Hepatocyte (in vitro differentiated cells): ENCODE measurements at regions not wholly inside any gene's neighbourhood (a gene's known extent, or its start where the extent isn't known, plus 50 kb on each side); places are given as distances from the start of the nearest gene placed in this dataset.

Source experiments
- DNase-seq: peaks from one replicate; pipeline ENCODE4 v3.0.0-alpha.2; 2016; ENCODE audit warnings: low spot score
- H2AFZ ChIP-seq: fragments of 200-600 bp; sonication (generic); 2 replicates; pipeline ENCODE4 v1.6.0; 2016; ENCODE audit warnings: antibody characterized with exemption, mild to moderate bottlenecking
- H3K27ac ChIP-seq: fragments of 200-600 bp; sonication (generic); 2 replicates; pipeline ENCODE4 v1.5.1; 2016; ENCODE audit warnings: mild to moderate bottlenecking
- H3K27me3 ChIP-seq: fragments of 200-600 bp; sonication (generic); 2 replicates; pipeline ENCODE4 v1.6.1; 2016
- H3K36me3 ChIP-seq: fragments of 200-600 bp; sonication (generic); replicated peaks from 2 replicates; pipeline ENCODE4 v1.5.1; 2016; ENCODE audit warnings: low read depth; ENCODE audit not compliant: insufficient read depth
- H3K4me1 ChIP-seq: fragments of 200-600 bp; sonication (generic); 2 replicates; pipeline ENCODE4 v1.5.1; 2016; ENCODE audit warnings: mild to moderate bottlenecking, moderate library complexity; ENCODE audit not compliant: insufficient read depth
- H3K4me2 ChIP-seq: fragments of 200-600 bp; sonication (generic); 2 replicates; pipeline ENCODE4 v1.6.0; 2016
- H3K4me3 ChIP-seq: fragments of 200-600 bp; sonication (generic); 2 replicates; pipeline ENCODE4 v1.5.1; 2016; ENCODE audit warnings: mild to moderate bottlenecking
- H3K79me2 ChIP-seq: fragments of 200-600 bp; sonication (generic); 2 replicates; pipeline ENCODE4 v1.6.0; 2017; ENCODE audit warnings: mild to moderate bottlenecking
- H3K9me2 ChIP-seq: fragments of 200-600 bp; sonication (generic); replicated peaks from 2 replicates; pipeline ENCODE4 v1.6.0; 2017; ENCODE audit warnings: mild to moderate bottlenecking; ENCODE audit not compliant: insufficient read depth
- H3K9me3 ChIP-seq: fragments of 200-600 bp; sonication (generic); 2 replicates; pipeline ENCODE4 v1.5.1; 2016; ENCODE audit warnings: low read depth, mild to moderate bottlenecking
- H4K20me1 ChIP-seq: fragments of 200-600 bp; sonication (generic); 2 replicates; pipeline ENCODE4 v1.6.0; 2016; ENCODE audit warnings: mild to moderate bottlenecking; ENCODE audit not compliant: insufficient read depth, poor library complexity, severe bottlenecking
- EZH2 ChIP-seq: fragments of 200-600 bp; sonication (generic); IDR thresholded peaks from 2 replicates; pipeline ENCODE4 v1.6.1; 2016; ENCODE audit warnings: antibody characterized with exemption, mild to moderate bottlenecking, borderline replicate concordance
- EZH2phosphoT487 ChIP-seq: fragments of 200-600 bp; sonication (generic); IDR thresholded peaks from one replicate; pipeline ENCODE4 v1.6.1; 2018; ENCODE audit warnings: antibody characterized with exemption, mild to moderate bottlenecking, low read depth, moderate library complexity; ENCODE audit not compliant: unreplicated experiment, severe bottlenecking
- WGBS: methylation state at CpG from one replicate; pipeline ENCODE4 v1.1.6; 2016; ENCODE audit warnings: low lambda C conversion rate; ENCODE audit errors: missing lambda C conversion rate; 5-methylcytosine and 5-hydroxymethylcytosine counted together
- TF ChIP-seq, protein P1 (sequence below): fragments of 200-600 bp; sonication (generic); IDR thresholded peaks from 2 replicates; pipeline ENCODE4 v1.5.1; 2016; ENCODE audit warnings: antibody characterized with exemption, mild to moderate bottlenecking; ENCODE audit not compliant: poor library complexity

- H3K9me2 ChIP-seq, result no peaks in the 10 kb centered on the region
- H3K4me1 ChIP-seq, result peaks cover 19% of the 10 kb centered on the region
- no peak overlapping the region for H3K27ac ChIP-seq
- no peaks in the 10 kb centered on the region for H3K36me3 ChIP-seq
- no peaks in the 10 kb centered on the region for H3K79me2 ChIP-seq
- H4K20me1 ChIP-seq, result no peaks in the 10 kb centered on the region
- no peak for DNase-seq
- H3K27me3 ChIP-seq, result no peaks in the 10 kb centered on the region
- H2AFZ ChIP-seq, result no peak overlapping the region
- 71% methylated on average over 4 of the region's 4 CpGs for WGBS
- no peak overlapping the region for H3K4me2 ChIP-seq
- TF ChIP-seq EZH2phosphoT487 (no peak), EZH2 (no peak)
- TF ChIP-seq, protein P1, sequence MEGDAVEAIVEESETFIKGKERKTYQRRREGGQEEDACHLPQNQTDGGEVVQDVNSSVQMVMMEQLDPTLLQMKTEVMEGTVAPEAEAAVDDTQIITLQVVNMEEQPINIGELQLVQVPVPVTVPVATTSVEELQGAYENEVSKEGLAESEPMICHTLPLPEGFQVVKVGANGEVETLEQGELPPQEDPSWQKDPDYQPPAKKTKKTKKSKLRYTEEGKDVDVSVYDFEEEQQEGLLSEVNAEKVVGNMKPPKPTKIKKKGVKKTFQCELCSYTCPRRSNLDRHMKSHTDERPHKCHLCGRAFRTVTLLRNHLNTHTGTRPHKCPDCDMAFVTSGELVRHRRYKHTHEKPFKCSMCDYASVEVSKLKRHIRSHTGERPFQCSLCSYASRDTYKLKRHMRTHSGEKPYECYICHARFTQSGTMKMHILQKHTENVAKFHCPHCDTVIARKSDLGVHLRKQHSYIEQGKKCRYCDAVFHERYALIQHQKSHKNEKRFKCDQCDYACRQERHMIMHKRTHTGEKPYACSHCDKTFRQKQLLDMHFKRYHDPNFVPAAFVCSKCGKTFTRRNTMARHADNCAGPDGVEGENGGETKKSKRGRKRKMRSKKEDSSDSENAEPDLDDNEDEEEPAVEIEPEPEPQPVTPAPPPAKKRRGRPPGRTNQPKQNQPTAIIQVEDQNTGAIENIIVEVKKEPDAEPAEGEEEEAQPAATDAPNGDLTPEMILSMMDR, result no peak
- H3K4me3 ChIP-seq, result no peak overlapping the region
- H3K9me3 ChIP-seq, result no peaks in the 10 kb centered on the region
These were observed 362.4 kb downstream of the MN1 start for GRCh38 chr22:27439131-27439530.

GRCh38 chr22:27440304-27440865 is 361.2 kb downstream of the MN1 start:
- TF ChIP-seq EZH2, result no peak
- TF ChIP-seq EZH2phosphoT487, result no peak
- TF ChIP-seq, protein P1, result no peak

DNA sequence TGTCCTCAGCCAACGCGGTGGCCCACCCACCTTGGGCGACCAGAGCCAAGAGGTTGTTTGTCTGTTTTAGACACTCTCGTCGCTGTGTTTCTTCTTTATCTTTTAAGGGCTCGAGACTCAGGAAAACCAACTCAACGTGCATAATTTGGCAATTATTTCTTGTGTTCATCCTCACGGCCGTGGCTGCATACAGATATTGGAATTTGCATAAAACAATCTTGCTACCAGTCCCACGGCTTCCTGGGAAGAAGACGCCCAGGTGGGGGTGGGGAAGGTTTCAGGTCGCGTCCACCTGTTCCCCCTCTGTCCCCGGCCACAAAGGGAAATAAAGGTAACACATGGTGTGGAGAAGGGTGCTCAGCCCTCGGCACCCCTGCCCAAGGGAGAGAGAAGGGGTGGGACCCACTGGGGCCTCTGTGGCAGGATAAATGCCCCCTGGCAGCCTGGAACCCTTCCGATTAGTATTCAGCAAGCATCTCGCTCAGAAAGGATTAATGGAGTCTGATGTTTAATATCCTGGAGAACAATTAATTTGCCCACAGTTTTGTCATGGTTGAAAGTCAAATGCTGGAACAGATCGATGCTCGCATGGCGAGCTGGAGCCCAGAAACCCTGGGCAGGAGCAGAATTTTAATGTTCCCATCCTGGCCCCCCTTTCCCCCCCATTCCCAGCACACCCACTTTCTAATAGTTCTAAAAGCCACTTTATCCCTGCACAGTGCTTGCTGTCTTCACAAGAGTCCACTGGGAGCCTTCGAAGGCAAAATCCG is 359.7 kb downstream of the MN1 start:
- H3K79me2 ChIP-seq, result no peaks in the 10 kb centered on the region
- no peak overlapping the region for H3K4me2 ChIP-seq
- no peaks in the 10 kb centered on the region for H3K36me3 ChIP-seq
- H4K20me1 ChIP-seq, result no peaks in the 10 kb centered on the region
- 87% methylated on average over 22 of the region's 22 CpGs for WGBS
- H3K9me2 ChIP-seq, result no peaks in the 10 kb centered on the region
- H3K27me3 ChIP-seq, result no peaks in the 10 kb centered on the region
- no peaks in the 10 kb centered on the region for H3K9me3 ChIP-seq
- no peak overlapping the region for H3K27ac ChIP-seq
- TF ChIP-seq EZH2phosphoT487, result no peak
- TF ChIP-seq, protein P1, result no peak
- no peak for TF ChIP-seq EZH2
- no peak for DNase-seq
- no peak overlapping the region for H2AFZ ChIP-seq
- H3K4me3 ChIP-seq, result no peak overlapping the region
- peaks cover 6% of the 10 kb centered on the region for H3K4me1 ChIP-seq

More at GRCh38 chr22:27440304-27440865, 361.2 kb downstream of the MN1 start:
- no peak overlapping the region for H3K4me2 ChIP-seq
- H4K20me1 ChIP-seq, result no peaks in the 10 kb centered on the region
- H3K9me3 ChIP-seq, result no peaks in the 10 kb centered on the region
- no peak overlapping the region for H2AFZ ChIP-seq
- no peak overlapping the region for H3K27ac ChIP-seq
- WGBS, result 75% methylated on average over 6 of the region's 6 CpGs
- H3K4me3 ChIP-seq, result no peak overlapping the region
- no peaks in the 10 kb centered on the region for H3K36me3 ChIP-seq
- H3K79me2 ChIP-seq, result no peaks in the 10 kb centered on the region
- DNase-seq, result no peak
- no peaks in the 10 kb centered on the region for H3K9me2 ChIP-seq
- no peaks in the 10 kb centered on the region for H3K27me3 ChIP-seq
- peaks cover 15% of the 10 kb centered on the region for H3K4me1 ChIP-seq
